Naive thymus-derived CD8-positive, alpha-beta T cell (primary cell): ENCODE measurements at regions not wholly inside any gene's neighbourhood (a gene's known extent, or its start where the extent isn't known, plus 50 kb on each side); places are given as distances from the start of the nearest gene placed in this dataset.
"Not testable (repeated sequence)": the region's sequence is repeated elsewhere in the genome, so short reads cannot be mapped to it uniquely, and the experiment has no call there.

Experiments used
- ATAC-seq, 2 donors: fragments of 150-1000 bp; cut with Tn5 transposase in 1 of 2; sonication (Bioruptor Pico), chemical (Tn5 transposase) in 1 of 2; 1 replicate in 1 of 2; 2 replicates in 1 of 2; pipeline ENCODE4 v1.10.0; 2021; ENCODE audit warnings: mild to moderate bottlenecking in 2 of 2, moderate library complexity in 2 of 2
- POLR2A ChIA-PET: fragments of 350-600 bp; sonication (Branson Sonifier 250); formaldehyde crosslinking; loops from one replicate; lab custom pipeline; 2021; ENCODE audit warnings: antibody characterized with exemption; lab: Charles Lee
- DNase-seq, 10 donors: peaks; one replicate each; pipeline versions ENCODE4 v3.0.0 to v3.0.0-alpha.2; 2020 to 2022
- H3K27ac Mint-ChIP-seq, 10 donors: one replicate each; pipeline ENCODE4 v1.8.0; 2020 to 2022; ENCODE audit warnings: mild to moderate bottlenecking in 10 of 10, mixed read lengths in 10 of 10, moderate library complexity in 4 of 10, inconsistent platforms in 1 of 10
- H3K27me3 Mint-ChIP-seq, 5 donors: one replicate each; pipeline ENCODE4 v1.8.0; 2021 to 2022; ENCODE audit warnings: mixed read lengths in 5 of 5
- H3K36me3 Mint-ChIP-seq, 3 donors: one replicate each; pipeline ENCODE4 v1.8.0; 2020 to 2022; ENCODE audit warnings: mixed read lengths in 3 of 3, mild to moderate bottlenecking in 2 of 3, inconsistent platforms in 1 of 3
- H3K4me1 Mint-ChIP-seq, 4 donors: one replicate each; pipeline ENCODE4 v1.8.0; 2021 to 2022; ENCODE audit warnings: mixed read lengths in 4 of 4
- H3K4me3 Mint-ChIP-seq, 10 donors: one replicate each; pipeline ENCODE4 v1.8.0; 2020 to 2022; ENCODE audit warnings: mild to moderate bottlenecking in 10 of 10, mixed read lengths in 10 of 10, moderate library complexity in 6 of 10, inconsistent platforms in 1 of 10
- H3K9me3 Mint-ChIP-seq, 9 donors: one replicate each; pipeline ENCODE4 v1.8.0; 2020 to 2022; ENCODE audit warnings: mixed read lengths in 9 of 9, mild to moderate bottlenecking in 3 of 9, inconsistent platforms in 1 of 9, moderate library complexity in 1 of 9

DNA sequence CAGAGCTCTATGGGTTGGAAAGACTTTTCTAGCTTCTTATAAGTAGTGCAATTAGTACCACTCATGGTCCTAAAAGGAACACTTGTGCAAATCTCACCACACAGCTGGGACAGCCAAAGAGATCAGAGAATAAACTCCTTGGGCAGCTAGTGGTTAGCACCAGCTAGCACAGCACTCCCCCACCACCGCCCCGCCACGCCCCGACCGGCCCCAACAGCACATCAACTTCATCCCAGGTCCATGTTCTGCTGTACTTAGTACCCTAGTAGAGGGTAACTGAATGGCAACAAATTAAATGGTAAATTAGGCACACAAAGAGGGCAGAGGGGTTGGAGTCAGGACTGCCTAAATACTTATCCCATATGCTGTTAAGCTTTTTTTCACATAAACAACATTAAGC is 118.3 kb upstream of the NPAP1 start:
- H3K27me3 Mint-ChIP-seq, DNase-seq, H3K4me3 Mint-ChIP-seq, H3K4me1 Mint-ChIP-seq, H3K27ac Mint-ChIP-seq, H3K36me3 Mint-ChIP-seq, ATAC-seq, POLR2A ChIA-PET: not testable (repeated sequence)
- peaks cover 0 to 16% (median 6%) of the 10 kb centered on the region in 9 donors for H3K9me3 Mint-ChIP-seq

DNA sequence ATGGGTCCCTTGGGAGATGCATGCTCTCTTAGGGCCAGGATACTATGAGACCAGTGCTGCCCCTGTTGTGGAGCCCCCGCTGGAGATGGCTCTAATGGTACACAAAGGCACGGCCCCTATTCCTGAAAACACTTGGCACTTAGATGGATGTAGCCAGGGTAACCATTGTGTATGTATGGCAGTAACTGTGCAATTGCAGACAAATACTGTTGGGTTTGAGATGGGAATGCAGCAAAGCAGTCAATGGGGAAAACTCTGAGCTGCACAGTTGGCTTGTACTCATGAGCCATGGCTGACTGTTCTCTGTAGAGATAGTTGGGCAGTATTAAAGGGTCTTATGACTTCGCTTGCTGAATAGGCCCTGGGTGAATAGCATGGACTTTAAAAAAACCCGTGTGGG is 67.9 kb upstream of the NPAP1 start:
- Mint-ChIP-seq H3K9me3 (peaks cover 0 to 36% (median 7%) of the 10 kb centered on the region in 9 donors), H3K36me3 (peaks cover 0 to 2% (median under 1%) of the 10 kb centered on the region in 3 donors), H3K4me3 (no peak overlapping the region), H3K27ac (no peak overlapping the region), H3K4me1 (no peaks in the 10 kb centered on the region), H3K27me3 (no peaks in the 10 kb centered on the region)
- POLR2A ChIA-PET, result no interaction called here
- DNase-seq (no peak), ATAC-seq (no peak)

DNA sequence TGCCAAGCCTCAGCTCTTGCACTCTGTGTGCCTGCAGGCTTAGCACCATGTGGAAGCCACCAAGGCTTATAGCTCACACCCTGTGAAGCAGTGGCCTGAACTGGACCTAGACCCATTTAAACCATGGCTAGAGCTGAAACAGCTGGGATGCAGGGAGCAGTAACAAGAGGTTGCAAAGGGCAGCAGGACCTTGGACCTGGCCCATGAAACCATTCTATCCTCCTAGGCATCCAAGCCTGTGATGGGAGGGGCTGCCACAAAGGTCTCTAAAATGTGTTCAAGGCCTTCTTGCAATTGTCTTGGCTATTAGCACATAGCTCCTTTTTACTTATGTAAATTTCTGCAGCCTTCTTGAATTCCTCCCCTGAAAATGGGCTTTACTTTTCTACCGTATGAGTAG is 57.9 kb upstream of the NPAP1 start:
- H3K9me3 Mint-ChIP-seq, result peaks cover 13 to 54% (median 35%) of the 10 kb centered on the region in 9 donors

DNA sequence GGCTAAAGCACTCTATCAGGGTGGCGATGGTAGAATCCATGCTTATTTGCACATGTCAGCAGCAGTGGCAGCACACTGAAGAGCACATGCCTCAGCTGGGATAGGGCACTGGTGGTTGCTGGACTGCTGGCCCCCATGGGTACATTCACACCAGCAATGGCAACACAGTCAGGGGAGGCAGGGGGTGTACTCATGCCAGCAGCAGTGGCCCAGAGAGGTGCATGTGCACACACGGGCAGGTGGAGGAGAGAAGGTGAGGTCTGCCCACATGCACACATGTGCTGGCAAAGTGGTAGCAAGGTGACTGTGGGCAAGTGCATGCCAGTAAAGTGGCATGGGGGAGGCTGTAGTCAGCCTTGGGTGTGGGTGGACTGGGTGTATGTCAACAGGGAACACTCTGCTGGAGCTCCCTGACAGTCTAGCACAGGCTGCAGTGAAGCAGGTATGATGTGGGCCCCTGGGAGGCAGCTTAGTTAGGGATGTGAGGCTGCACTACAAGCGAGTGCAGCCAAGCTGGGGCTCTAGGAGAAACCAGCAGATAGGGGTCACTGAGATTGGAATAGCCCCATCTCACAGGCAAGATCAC is 53.9 kb upstream of the NPAP1 start:
- H3K36me3 Mint-ChIP-seq, result no peaks in the 10 kb centered on the region
- DNase-seq (no peak), ATAC-seq (no peak)
- no peak overlapping the region for H3K27ac Mint-ChIP-seq
- no peak overlapping the region for H3K4me3 Mint-ChIP-seq
- no peaks in the 10 kb centered on the region for H3K4me1 Mint-ChIP-seq
- H3K27me3 Mint-ChIP-seq, result no peaks in the 10 kb centered on the region
- H3K9me3 Mint-ChIP-seq, result peaks cover 16 to 45% (median 26%) of the 10 kb centered on the region in 9 donors
- POLR2A ChIA-PET, result no interaction called here

More for the DNA sequence above, 57.9 kb upstream of the NPAP1 start:
- ATAC-seq, result no peak
- Mint-ChIP-seq H3K36me3 (peaks cover 0 to 12% (median 2%) of the 10 kb centered on the region in 3 donors), H3K4me1 (no peaks in the 10 kb centered on the region), H3K27me3 (no peaks in the 10 kb centered on the region), H3K27ac (no peak overlapping the region), H3K4me3 (no peak overlapping the region)
- no peak for DNase-seq
- POLR2A ChIA-PET, result no interaction called here
